GM12875 (cell line): ENCODE measurements at regions not wholly inside any gene's neighbourhood (a gene's known extent, or its start where the extent isn't known, plus 50 kb on each side); places are given as distances from the start of the nearest gene placed in this dataset.

Experiments
- H3K4me3 ChIP-seq: one replicate; pipeline ENCODE4 v1.5.1; 2011; ENCODE audit warnings: low read depth, low read length, control low read depth
- TF ChIP-seq, protein P1 (sequence below): IDR thresholded peaks from 2 replicates; pipeline ENCODE4 v1.5.1; 2011; ENCODE audit warnings: low read depth, mild to moderate bottlenecking, control low read depth, inconsistent platforms, low read length, moderate library complexity, borderline replicate concordance; ENCODE audit not compliant: insufficient read depth

DNA sequence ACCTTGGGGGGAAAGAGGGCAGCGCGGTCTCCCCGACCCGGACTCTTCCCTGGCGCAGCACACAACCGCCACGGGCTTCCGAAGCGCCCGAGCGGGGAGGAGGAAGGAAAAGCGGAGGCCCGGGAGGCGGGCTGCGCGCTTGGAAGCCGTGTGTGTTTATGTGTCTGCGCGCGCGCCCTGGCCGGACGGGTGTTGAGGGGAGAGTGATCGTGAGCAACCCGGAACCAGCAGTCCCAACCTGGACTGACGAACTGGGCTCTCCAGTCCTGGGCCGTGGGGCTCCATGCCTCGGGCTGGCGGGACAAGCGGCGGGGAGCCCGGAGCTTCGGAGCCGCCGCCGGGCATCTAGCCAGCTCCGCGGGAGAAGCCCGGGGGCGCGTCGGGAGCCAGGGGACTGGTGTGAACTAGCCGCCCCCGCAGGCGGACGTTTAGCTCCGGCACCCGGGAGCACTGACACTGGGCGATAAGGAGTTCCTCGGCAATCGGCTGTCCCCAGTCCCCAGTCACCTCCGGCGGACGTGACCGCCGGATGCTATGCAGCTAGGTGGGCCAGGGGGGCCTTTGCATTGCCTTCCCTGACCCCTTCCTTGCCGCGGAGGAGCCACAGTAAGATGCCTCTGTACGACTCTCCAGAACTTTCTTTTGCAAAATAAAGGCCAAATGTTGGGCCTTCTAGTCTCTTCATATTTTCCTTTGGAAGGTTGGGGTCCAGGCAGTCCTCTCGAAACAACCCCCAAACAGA is 74.8 kb upstream of the BCOR start:
- TF ChIP-seq, protein P1, sequence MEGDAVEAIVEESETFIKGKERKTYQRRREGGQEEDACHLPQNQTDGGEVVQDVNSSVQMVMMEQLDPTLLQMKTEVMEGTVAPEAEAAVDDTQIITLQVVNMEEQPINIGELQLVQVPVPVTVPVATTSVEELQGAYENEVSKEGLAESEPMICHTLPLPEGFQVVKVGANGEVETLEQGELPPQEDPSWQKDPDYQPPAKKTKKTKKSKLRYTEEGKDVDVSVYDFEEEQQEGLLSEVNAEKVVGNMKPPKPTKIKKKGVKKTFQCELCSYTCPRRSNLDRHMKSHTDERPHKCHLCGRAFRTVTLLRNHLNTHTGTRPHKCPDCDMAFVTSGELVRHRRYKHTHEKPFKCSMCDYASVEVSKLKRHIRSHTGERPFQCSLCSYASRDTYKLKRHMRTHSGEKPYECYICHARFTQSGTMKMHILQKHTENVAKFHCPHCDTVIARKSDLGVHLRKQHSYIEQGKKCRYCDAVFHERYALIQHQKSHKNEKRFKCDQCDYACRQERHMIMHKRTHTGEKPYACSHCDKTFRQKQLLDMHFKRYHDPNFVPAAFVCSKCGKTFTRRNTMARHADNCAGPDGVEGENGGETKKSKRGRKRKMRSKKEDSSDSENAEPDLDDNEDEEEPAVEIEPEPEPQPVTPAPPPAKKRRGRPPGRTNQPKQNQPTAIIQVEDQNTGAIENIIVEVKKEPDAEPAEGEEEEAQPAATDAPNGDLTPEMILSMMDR = no peak

GRCh38 chrX:40171513-40172400 is 74.0 kb upstream of the BCOR start:
- TF ChIP-seq, protein P1 = no peak
- H3K4me3 ChIP-seq = peak overlapping the region; percentile 58

More for the DNA sequence above, 74.8 kb upstream of the BCOR start:
- H3K4me3 ChIP-seq = peak overlapping the region; percentile 58

- TF ChIP-seq, protein P1 = no peak
- H3K4me3 ChIP-seq = peak overlapping the region; percentile 58
Observed at GRCh38 chrX:40170830-40171512, 73.2 kb upstream of the BCOR start.

DNA sequence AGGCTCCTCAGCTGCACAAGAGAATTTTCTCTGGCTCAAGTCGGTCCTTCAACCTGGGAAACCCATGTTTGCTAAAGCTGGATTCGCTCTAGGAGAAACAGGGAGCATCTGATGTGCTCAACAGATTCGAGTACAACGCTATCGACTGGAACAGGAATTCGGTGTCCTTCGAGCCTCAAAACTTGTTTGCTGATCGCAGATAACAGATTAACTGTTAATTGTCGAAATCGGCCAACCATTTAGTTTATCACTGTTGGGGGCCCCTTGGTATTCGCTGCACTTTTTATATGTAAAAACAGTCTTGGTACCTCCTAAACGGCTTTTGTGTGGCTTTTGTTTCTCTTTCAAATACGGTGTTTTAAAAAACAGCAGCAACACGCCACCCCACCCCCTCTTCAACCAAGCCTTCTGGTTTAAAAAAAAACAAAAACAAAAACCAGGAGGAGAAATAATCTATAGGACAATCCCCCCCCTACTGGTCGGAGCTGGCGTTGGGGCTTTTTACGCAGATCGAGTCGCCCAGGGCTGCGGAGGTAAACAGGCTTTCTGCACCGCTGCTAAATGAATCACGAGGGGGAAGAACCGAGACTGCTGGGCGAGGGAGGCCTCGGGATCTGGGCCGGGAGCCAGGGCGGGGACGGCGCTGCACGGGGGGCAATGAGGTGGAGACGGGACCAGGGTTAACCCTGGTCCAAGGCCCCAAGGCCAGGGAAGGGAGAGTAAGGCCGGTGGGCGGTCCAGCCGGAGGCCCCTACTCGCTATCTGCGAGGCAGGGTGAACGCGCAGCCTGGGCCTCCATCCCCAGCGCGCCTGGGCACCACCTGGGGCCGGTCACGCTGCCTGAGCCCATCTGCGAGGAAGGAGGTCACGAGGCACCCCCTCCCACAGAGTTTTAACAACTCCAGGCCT is 71.7 kb upstream of the BCOR start:
- TF ChIP-seq, protein P1 = peak; percentile 32; the same call in 1 of the 2 replicates
- peak overlapping the region; percentile 43 for H3K4me3 ChIP-seq

DNA sequence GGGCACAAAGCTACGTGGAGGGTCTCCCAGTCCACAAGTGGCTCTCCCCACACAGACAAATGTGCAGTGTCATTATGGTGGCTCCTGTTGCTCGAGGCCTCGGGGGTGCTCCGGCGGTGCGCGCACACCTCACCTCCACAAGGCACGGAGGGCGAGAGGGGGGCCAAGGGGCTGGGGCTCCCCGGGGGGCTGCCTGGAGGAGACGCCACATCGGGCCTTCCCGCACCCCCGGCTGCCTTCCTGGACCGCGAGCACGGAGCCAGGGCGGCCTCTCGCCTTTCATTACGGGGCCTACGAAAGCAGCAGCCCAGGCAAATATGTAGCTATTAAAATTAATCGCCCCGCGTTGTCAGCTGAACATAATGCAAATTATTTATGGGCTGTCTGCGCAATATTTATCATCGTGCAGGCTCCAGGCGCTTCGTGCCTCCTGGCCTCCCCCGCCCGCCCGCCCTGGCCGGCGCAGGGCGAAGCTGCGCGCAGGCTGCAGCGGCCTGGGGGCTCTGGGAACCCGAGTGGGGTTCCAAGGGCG is 70.8 kb upstream of the BCOR start:
- TF ChIP-seq, protein P1 = no peak
- H3K4me3 ChIP-seq = no peak overlapping the region

DNA sequence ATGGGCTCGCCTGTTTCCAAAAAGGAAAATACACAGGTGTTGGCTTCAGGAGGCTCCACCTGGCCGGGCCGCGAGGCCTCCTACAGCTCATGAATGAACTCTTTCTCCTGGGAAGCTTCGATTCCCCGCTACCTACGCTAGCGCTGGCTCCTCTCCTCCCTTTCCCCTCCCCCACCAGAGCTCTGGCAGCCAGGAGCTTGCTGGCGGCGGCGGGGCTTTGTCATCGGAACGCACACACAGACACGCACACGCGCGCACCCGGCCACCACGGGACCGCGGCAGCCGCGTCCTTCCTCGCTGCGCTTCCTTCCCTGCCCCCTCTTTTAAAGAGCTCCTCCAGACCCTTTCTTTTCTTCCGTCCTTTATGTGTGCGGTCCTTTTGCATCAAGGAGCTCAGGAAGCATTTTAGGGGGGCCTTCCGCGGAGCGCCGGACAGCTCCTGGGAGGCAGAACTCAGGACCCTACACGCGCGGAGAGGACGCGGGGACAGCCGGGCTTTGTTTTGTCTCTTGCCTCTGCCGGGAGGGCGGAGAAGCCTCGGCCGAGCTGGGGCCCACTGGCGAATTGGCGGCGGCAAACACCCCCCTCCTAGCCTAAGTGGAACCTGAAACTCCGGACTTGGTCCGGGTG is 70.2 kb upstream of the BCOR start:
- TF ChIP-seq, protein P1 = no peak
- H3K4me3 ChIP-seq = peak overlapping the region; percentile 29
